ENCODE measurements at regions not wholly inside any gene's neighbourhood (a gene's known extent, or its start where the extent isn't known, plus 50 kb on each side); places are given as distances from the start of the nearest gene placed in this dataset.

DNA sequence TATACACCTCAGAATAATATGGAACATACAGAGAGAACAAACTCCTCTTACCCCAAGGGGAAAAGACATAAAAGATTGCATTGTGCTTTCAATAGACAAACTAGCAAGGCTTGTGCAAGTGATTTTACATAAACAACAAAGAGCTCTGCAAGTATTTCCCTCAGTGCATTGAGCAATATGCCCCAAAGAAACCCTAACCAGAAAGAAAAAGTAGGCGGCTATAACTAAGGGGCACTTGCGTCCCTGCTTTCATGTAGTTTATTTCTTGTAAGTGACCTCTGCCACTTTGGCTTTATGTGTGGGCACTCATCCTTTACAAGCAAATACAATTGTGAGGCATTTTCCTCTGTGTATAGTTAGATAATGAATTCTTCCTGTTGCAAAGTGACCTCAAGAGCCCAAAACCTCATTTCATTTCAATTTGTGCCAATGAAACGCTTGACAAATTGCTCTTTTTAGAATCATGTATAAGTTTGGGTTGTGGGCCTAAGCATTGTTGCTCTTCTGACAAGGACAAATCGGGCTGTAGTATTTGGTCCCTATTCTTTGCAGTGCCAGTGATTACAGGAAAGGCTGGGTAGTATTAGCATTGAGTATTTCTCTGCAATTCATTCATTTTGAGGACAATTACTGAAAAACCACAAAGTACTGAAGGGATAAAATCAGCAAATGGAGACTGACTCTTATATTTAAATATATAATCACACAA is 282.2 kb downstream of the DTWD2 start:
- TF ChIP-seq, protein P1, sequence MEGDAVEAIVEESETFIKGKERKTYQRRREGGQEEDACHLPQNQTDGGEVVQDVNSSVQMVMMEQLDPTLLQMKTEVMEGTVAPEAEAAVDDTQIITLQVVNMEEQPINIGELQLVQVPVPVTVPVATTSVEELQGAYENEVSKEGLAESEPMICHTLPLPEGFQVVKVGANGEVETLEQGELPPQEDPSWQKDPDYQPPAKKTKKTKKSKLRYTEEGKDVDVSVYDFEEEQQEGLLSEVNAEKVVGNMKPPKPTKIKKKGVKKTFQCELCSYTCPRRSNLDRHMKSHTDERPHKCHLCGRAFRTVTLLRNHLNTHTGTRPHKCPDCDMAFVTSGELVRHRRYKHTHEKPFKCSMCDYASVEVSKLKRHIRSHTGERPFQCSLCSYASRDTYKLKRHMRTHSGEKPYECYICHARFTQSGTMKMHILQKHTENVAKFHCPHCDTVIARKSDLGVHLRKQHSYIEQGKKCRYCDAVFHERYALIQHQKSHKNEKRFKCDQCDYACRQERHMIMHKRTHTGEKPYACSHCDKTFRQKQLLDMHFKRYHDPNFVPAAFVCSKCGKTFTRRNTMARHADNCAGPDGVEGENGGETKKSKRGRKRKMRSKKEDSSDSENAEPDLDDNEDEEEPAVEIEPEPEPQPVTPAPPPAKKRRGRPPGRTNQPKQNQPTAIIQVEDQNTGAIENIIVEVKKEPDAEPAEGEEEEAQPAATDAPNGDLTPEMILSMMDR (IDR thresholded peaks at IDR 0.05; ENCODE audit: low read depth, low read length, poor library complexity, severe bottlenecking) = no peak
- no peak for TF ChIP-seq EZH2phosphoT487 (IDR thresholded peaks at IDR 0.05; ENCODE audit: borderline replicate concordance, low read length)
